Hepatocyte (in vitro differentiated cells): ENCODE measurements at regions not wholly inside any gene's neighbourhood (a gene's known extent, or its start where the extent isn't known, plus 50 kb on each side); places are given as distances from the start of the nearest gene placed in this dataset.

Experiments
- DNase-seq: peaks from one replicate; pipeline ENCODE4 v3.0.0-alpha.2; 2016; ENCODE audit warnings: low spot score
- H2AFZ ChIP-seq: fragments of 200-600 bp; sonication (generic); 2 replicates; pipeline ENCODE4 v1.6.0; 2016; ENCODE audit warnings: antibody characterized with exemption, mild to moderate bottlenecking
- H3K27ac ChIP-seq: fragments of 200-600 bp; sonication (generic); 2 replicates; pipeline ENCODE4 v1.5.1; 2016; ENCODE audit warnings: mild to moderate bottlenecking
- H3K27me3 ChIP-seq: fragments of 200-600 bp; sonication (generic); 2 replicates; pipeline ENCODE4 v1.6.1; 2016
- H3K36me3 ChIP-seq: fragments of 200-600 bp; sonication (generic); replicated peaks from 2 replicates; pipeline ENCODE4 v1.5.1; 2016; ENCODE audit warnings: low read depth; ENCODE audit not compliant: insufficient read depth
- H3K4me1 ChIP-seq: fragments of 200-600 bp; sonication (generic); 2 replicates; pipeline ENCODE4 v1.5.1; 2016; ENCODE audit warnings: mild to moderate bottlenecking, moderate library complexity; ENCODE audit not compliant: insufficient read depth
- H3K4me2 ChIP-seq: fragments of 200-600 bp; sonication (generic); 2 replicates; pipeline ENCODE4 v1.6.0; 2016
- H3K4me3 ChIP-seq: fragments of 200-600 bp; sonication (generic); 2 replicates; pipeline ENCODE4 v1.5.1; 2016; ENCODE audit warnings: mild to moderate bottlenecking
- H3K79me2 ChIP-seq: fragments of 200-600 bp; sonication (generic); 2 replicates; pipeline ENCODE4 v1.6.0; 2017; ENCODE audit warnings: mild to moderate bottlenecking
- H3K9me2 ChIP-seq: fragments of 200-600 bp; sonication (generic); replicated peaks from 2 replicates; pipeline ENCODE4 v1.6.0; 2017; ENCODE audit warnings: mild to moderate bottlenecking; ENCODE audit not compliant: insufficient read depth
- H3K9me3 ChIP-seq: fragments of 200-600 bp; sonication (generic); 2 replicates; pipeline ENCODE4 v1.5.1; 2016; ENCODE audit warnings: low read depth, mild to moderate bottlenecking
- H4K20me1 ChIP-seq: fragments of 200-600 bp; sonication (generic); 2 replicates; pipeline ENCODE4 v1.6.0; 2016; ENCODE audit warnings: mild to moderate bottlenecking; ENCODE audit not compliant: insufficient read depth, poor library complexity, severe bottlenecking
- EZH2 ChIP-seq: fragments of 200-600 bp; sonication (generic); IDR thresholded peaks from 2 replicates; pipeline ENCODE4 v1.6.1; 2016; ENCODE audit warnings: antibody characterized with exemption, mild to moderate bottlenecking, borderline replicate concordance
- EZH2phosphoT487 ChIP-seq: fragments of 200-600 bp; sonication (generic); IDR thresholded peaks from one replicate; pipeline ENCODE4 v1.6.1; 2018; ENCODE audit warnings: antibody characterized with exemption, mild to moderate bottlenecking, low read depth, moderate library complexity; ENCODE audit not compliant: unreplicated experiment, severe bottlenecking
- WGBS: methylation state at CpG from one replicate; pipeline ENCODE4 v1.1.6; 2016; ENCODE audit warnings: low lambda C conversion rate; ENCODE audit errors: missing lambda C conversion rate; 5-methylcytosine and 5-hydroxymethylcytosine counted together
- TF ChIP-seq, protein P1 (sequence below): fragments of 200-600 bp; sonication (generic); IDR thresholded peaks from 2 replicates; pipeline ENCODE4 v1.5.1; 2016; ENCODE audit warnings: antibody characterized with exemption, mild to moderate bottlenecking; ENCODE audit not compliant: poor library complexity

DNA sequence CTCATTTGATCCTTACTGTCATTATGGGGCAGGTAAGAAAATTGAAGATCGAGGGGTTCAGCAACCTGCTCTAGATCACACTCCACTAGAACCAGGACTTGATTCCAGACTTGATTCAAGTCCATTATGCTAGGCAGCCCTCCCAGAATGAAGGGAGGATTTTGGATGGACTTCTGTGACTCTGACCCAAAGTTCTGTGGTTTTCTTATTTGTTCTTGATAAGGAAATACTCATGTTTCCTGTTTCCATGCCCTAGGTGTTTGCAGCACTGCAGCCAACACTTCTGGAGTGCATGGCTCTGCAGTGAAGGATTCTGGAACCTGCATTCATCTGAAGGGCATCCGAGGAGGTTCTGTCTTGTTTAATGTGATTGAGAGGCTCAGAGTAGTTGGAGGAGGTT is 140.0 kb downstream of the FCRL5 start:
- Histone ChIP-seq H3K4me1 (no peaks in the 10 kb centered on the region), H3K4me2 (no peak overlapping the region), H3K4me3 (no peak overlapping the region), H3K9me3 (no peaks in the 10 kb centered on the region), H3K79me2 (no peaks in the 10 kb centered on the region), H3K27ac (no peak overlapping the region), H4K20me1 (no peaks in the 10 kb centered on the region), H3K9me2 (no peaks in the 10 kb centered on the region), H3K36me3 (no peaks in the 10 kb centered on the region), H3K27me3 (no peaks in the 10 kb centered on the region), H2AFZ (no peak overlapping the region)
- TF ChIP-seq EZH2: no peak
- TF ChIP-seq, protein P1, sequence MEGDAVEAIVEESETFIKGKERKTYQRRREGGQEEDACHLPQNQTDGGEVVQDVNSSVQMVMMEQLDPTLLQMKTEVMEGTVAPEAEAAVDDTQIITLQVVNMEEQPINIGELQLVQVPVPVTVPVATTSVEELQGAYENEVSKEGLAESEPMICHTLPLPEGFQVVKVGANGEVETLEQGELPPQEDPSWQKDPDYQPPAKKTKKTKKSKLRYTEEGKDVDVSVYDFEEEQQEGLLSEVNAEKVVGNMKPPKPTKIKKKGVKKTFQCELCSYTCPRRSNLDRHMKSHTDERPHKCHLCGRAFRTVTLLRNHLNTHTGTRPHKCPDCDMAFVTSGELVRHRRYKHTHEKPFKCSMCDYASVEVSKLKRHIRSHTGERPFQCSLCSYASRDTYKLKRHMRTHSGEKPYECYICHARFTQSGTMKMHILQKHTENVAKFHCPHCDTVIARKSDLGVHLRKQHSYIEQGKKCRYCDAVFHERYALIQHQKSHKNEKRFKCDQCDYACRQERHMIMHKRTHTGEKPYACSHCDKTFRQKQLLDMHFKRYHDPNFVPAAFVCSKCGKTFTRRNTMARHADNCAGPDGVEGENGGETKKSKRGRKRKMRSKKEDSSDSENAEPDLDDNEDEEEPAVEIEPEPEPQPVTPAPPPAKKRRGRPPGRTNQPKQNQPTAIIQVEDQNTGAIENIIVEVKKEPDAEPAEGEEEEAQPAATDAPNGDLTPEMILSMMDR: no peak
- no peak for TF ChIP-seq EZH2phosphoT487
- 96% methylated on average over 2 of the region's 2 CpGs for WGBS
- no peak for DNase-seq

DNA sequence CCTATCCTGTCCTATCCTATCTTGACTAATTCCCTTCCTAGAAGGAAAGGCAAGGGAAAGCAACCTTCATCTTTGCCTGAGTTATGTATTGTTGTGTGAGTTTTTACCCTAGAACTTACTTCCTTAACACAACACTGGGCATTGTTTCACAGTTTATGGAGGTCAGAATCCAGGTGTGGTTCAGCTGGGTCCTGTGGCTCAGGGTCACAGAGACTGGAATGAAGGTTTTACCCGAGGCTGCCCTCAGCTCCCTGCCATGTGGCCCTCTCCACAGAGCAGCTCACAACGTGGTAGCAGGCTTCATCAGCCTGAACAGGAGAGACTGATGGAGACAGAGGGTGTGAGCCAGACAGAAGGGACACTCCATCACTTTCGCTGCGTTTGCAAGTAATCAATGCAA is 140.5 kb downstream of the FCRL5 start:
- H4K20me1 ChIP-seq: no peaks in the 10 kb centered on the region
- no peak for DNase-seq
- H3K4me2 ChIP-seq: no peak overlapping the region
- no peak overlapping the region for H3K27ac ChIP-seq
- H3K36me3 ChIP-seq: no peaks in the 10 kb centered on the region
- no peaks in the 10 kb centered on the region for H3K79me2 ChIP-seq
- no peaks in the 10 kb centered on the region for H3K9me2 ChIP-seq
- no peaks in the 10 kb centered on the region for H3K9me3 ChIP-seq
- no peak overlapping the region for H3K4me3 ChIP-seq
- TF ChIP-seq EZH2 (no peak), EZH2phosphoT487 (no peak)
- TF ChIP-seq, protein P1: no peak
- 90% methylated on average over 4 of the region's 4 CpGs for WGBS
- H3K27me3 ChIP-seq: no peaks in the 10 kb centered on the region
- H2AFZ ChIP-seq: no peak overlapping the region
- no peaks in the 10 kb centered on the region for H3K4me1 ChIP-seq

DNA sequence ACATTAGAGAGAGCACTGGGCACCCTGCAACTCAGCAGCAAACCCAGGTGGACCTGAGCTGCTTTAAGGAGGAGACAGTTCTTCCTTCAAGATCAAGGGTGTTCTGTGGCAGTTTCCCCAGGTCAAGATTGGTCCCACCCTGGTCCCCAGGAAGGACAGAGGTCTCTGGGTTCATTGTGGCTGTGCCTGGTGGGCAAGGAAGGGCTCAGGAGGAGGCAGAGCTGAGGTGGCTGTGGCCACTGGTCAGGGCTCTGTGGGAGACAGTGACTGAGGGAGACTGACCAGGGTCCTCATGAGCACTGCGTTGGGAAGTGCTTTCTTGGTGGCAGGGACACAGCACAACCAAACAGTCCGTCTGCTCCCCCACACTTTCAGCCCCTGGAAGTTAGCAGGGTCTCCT is 141.3 kb downstream of the FCRL5 start:
- H3K27ac ChIP-seq: no peak overlapping the region
- no peaks in the 10 kb centered on the region for H3K27me3 ChIP-seq
- no peaks in the 10 kb centered on the region for H4K20me1 ChIP-seq
- H3K4me2 ChIP-seq: no peak overlapping the region
- H3K79me2 ChIP-seq: no peaks in the 10 kb centered on the region
- no peak overlapping the region for H3K4me3 ChIP-seq
- TF ChIP-seq EZH2phosphoT487: no peak
- TF ChIP-seq, protein P1: no peak
- no peak for TF ChIP-seq EZH2
- H2AFZ ChIP-seq: no peak overlapping the region
- H3K9me2 ChIP-seq: no peaks in the 10 kb centered on the region
- H3K4me1 ChIP-seq: no peaks in the 10 kb centered on the region
- no peaks in the 10 kb centered on the region for H3K9me3 ChIP-seq
- H3K36me3 ChIP-seq: no peaks in the 10 kb centered on the region
- DNase-seq: no peak
- WGBS: 94% methylated on average over 2 of the region's 2 CpGs

DNA sequence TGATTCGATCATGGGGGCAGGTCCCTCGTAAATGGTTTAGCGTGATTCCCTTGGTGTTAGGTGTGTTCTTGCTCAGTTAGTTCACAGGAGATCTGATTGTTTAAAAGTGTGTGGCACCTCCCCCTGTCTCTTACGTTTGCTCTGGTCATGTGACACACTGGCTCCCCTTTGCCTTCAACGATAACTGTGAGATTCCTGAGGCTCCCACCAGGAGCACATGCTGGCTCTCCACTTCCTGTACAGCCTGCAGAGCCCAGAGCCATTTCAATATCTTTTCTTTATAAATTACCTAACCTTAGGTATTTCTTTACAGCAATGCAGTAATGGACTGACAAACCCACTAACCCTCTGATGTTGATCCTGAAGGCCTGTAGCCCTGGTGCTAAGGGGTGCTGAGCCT is 141.9 kb downstream of the FCRL5 start:
- Histone ChIP-seq H3K9me2 (no peaks in the 10 kb centered on the region), H3K9me3 (no peaks in the 10 kb centered on the region), H4K20me1 (no peaks in the 10 kb centered on the region), H3K27me3 (no peaks in the 10 kb centered on the region), H3K79me2 (no peaks in the 10 kb centered on the region), H3K4me2 (no peak overlapping the region), H3K36me3 (no peaks in the 10 kb centered on the region), H3K27ac (no peak overlapping the region), H3K4me1 (no peaks in the 10 kb centered on the region), H2AFZ (no peak overlapping the region), H3K4me3 (no peak overlapping the region)
- WGBS: 66% methylated on average over 5 of the region's 5 CpGs
- TF ChIP-seq EZH2 (no peak), EZH2phosphoT487 (no peak)
- TF ChIP-seq, protein P1: no peak
- no peak for DNase-seq
